WTC11 (cell line): ENCODE measurements at regions not wholly inside any gene's neighbourhood (a gene's known extent, or its start where the extent isn't known, plus 50 kb on each side); places are given as distances from the start of the nearest gene placed in this dataset.

Source experiments
- ATAC-seq: fragments of 200-7000 bp; cut with Tn5 transposase; 2 replicates; pipeline ENCODE4 v1.10.0; 2021; ENCODE audit warnings: mild to moderate bottlenecking, moderate library complexity
- CTCF ChIA-PET: fragments of 300-600 bp; sonication (Branson Sonifier 250); formaldehyde crosslinking; loops from one replicate; lab custom pipeline; 2021; ENCODE audit warnings: antibody characterized with exemption; lab: Charles Lee
- POLR2A ChIA-PET: fragments of 350-600 bp; sonication (Branson Sonifier 250); formaldehyde crosslinking; loops from one replicate; lab custom pipeline; 2021; ENCODE audit warnings: antibody characterized with exemption; lab: Charles Lee
- DNase-seq: peaks from one replicate; pipeline ENCODE4 v3.0.0; 2021; ENCODE audit warnings: low spot score
- H3K27ac Mint-ChIP-seq: 2 replicates; pipeline ENCODE4 v1.8.0; 2021; ENCODE audit warnings: mixed read lengths
- H3K27me3 Mint-ChIP-seq: 2 replicates; pipeline ENCODE4 v1.8.0; 2021; ENCODE audit warnings: low read depth, mild to moderate bottlenecking, moderate library complexity, mixed read lengths
- H3K36me3 Mint-ChIP-seq: 2 replicates; pipeline ENCODE4 v1.8.0; 2021; ENCODE audit warnings: mixed read lengths
- H3K4me1 Mint-ChIP-seq: 2 replicates; pipeline ENCODE4 v1.8.0; 2022; ENCODE audit warnings: mixed read lengths
- H3K4me3 Mint-ChIP-seq: 2 replicates; pipeline ENCODE4 v1.8.0; 2021; ENCODE audit warnings: mild to moderate bottlenecking, moderate library complexity, mixed read lengths
- H3K9me3 Mint-ChIP-seq: 2 replicates; pipeline ENCODE4 v1.8.0; 2021; ENCODE audit warnings: mixed read lengths
- AFF4 ChIP-seq: sonication (generic); formaldehyde crosslinking; IDR thresholded peaks from 2 replicates; pipeline ENCODE4 v1.8.1; 2023; ENCODE audit warnings: mild to moderate bottlenecking, missing genetic modification reagents, borderline replicate concordance
- CREM ChIP-seq: sonication (generic); formaldehyde crosslinking; IDR thresholded peaks from 2 replicates; pipeline ENCODE4 v1.8.1; 2022; ENCODE audit warnings: mild to moderate bottlenecking, missing genetic modification reagents, moderate library complexity
- E2F4 ChIP-seq: sonication (generic); formaldehyde crosslinking; IDR thresholded peaks from 2 replicates; pipeline ENCODE4 v1.8.1; 2022; ENCODE audit warnings: low read depth, mild to moderate bottlenecking, moderate library complexity, missing genetic modification reagents, borderline replicate concordance
- ELF4 ChIP-seq: sonication (generic); formaldehyde crosslinking; IDR thresholded peaks from 2 replicates; pipeline ENCODE4 v1.8.1; 2022; ENCODE audit warnings: low read depth, mild to moderate bottlenecking, moderate library complexity, missing genetic modification reagents
- FOXP1 ChIP-seq: sonication (generic); formaldehyde crosslinking; IDR thresholded peaks from 2 replicates; pipeline ENCODE4 v1.8.0; 2022; ENCODE audit warnings: missing genetic modification reagents, mild to moderate bottlenecking, moderate library complexity, borderline replicate concordance
- GRHL2 ChIP-seq: fragments of 250-450 bp; sonication (Bioruptor Pico); IDR thresholded peaks from 2 replicates; pipeline ENCODE4 v1.8.0; 2022; ENCODE audit warnings: mild to moderate bottlenecking, moderate library complexity; ENCODE audit not compliant: insufficient replicate concordance, severe bottlenecking
- HMGA2 ChIP-seq: fragments of 250-450 bp; sonication (Bioruptor Pico); IDR thresholded peaks from 2 replicates; pipeline ENCODE4 v1.4.0; 2021; ENCODE audit warnings: mild to moderate bottlenecking, moderate library complexity
- HMGXB4 ChIP-seq: sonication (generic); formaldehyde crosslinking; IDR thresholded peaks from 2 replicates; pipeline ENCODE4 v1.8.1; 2023; ENCODE audit warnings: mild to moderate bottlenecking, moderate library complexity, missing genetic modification reagents
- IRF2 ChIP-seq: sonication (generic); formaldehyde crosslinking; IDR thresholded peaks from 2 replicates; pipeline ENCODE4 v1.8.0; 2022; ENCODE audit warnings: low read depth, missing genetic modification reagents, borderline replicate concordance
- MAX ChIP-seq: sonication (generic); formaldehyde crosslinking; IDR thresholded peaks from 2 replicates; pipeline ENCODE4 v1.8.0; 2022; ENCODE audit warnings: mild to moderate bottlenecking, missing genetic modification reagents
- NFATC4 ChIP-seq: fragments of 250-450 bp; sonication (Bioruptor Pico); IDR thresholded peaks from 2 replicates; pipeline ENCODE4 v1.9.0; 2021; ENCODE audit warnings: mild to moderate bottlenecking
- SMAD3 ChIP-seq: sonication (generic); formaldehyde crosslinking; IDR thresholded peaks from 2 replicates; pipeline ENCODE4 v1.8.0; 2022; ENCODE audit warnings: missing genetic modification reagents, mild to moderate bottlenecking, borderline replicate concordance
- SP1 ChIP-seq: sonication (generic); formaldehyde crosslinking; conservative IDR thresholded peaks from 2 replicates; pipeline ENCODE4 v1.8.1; 2022; ENCODE audit warnings: missing genetic modification reagents
- USF1 ChIP-seq: sonication (generic); formaldehyde crosslinking; IDR thresholded peaks from 2 replicates; pipeline ENCODE4 v1.8.0; 2022; ENCODE audit warnings: mild to moderate bottlenecking, missing genetic modification reagents
- USF2 ChIP-seq: sonication (generic); formaldehyde crosslinking; IDR thresholded peaks from 2 replicates; pipeline ENCODE4 v1.8.1; 2023; ENCODE audit warnings: mild to moderate bottlenecking, missing genetic modification reagents, moderate library complexity
- ZBTB21 ChIP-seq: sonication (generic); formaldehyde crosslinking; IDR thresholded peaks from 2 replicates; pipeline ENCODE4 v1.8.1; 2023; ENCODE audit warnings: mild to moderate bottlenecking, missing genetic modification reagents, borderline replicate concordance
- ZNF138 ChIP-seq: sonication (generic); formaldehyde crosslinking; conservative IDR thresholded peaks from 2 replicates; pipeline ENCODE4 v1.8.1; 2022; ENCODE audit warnings: mild to moderate bottlenecking, moderate library complexity, missing genetic modification reagents
- ZNF281 ChIP-seq: sonication (generic); formaldehyde crosslinking; IDR thresholded peaks from 2 replicates; pipeline ENCODE4 v1.8.0; 2023; ENCODE audit warnings: mild to moderate bottlenecking, missing genetic modification reagents
- ZNF425 ChIP-seq: fragments of 250-450 bp; sonication (Bioruptor Pico); conservative IDR thresholded peaks from 2 replicates; pipeline ENCODE4 v1.9.0; 2021; ENCODE audit warnings: mild to moderate bottlenecking

GRCh38 chr1:34372891-34373290, 196.2 kb downstream of the C1orf94 start:
- POLR2A ChIA-PET, result interaction anchor here (0.5 to 0.7 kb wide), 2 partner anchors 55 to 62 kb away, joined by 3 read pairs; no protein-coding TSS in a partner anchor
- no peak overlapping the region for H3K27ac Mint-ChIP-seq
- peaks cover 28% of the 10 kb centered on the region for H3K27me3 Mint-ChIP-seq
- no peak overlapping the region for H3K4me3 Mint-ChIP-seq
- peaks cover 4% of the 10 kb centered on the region; the same call in 1 of the 2 replicates for H3K36me3 Mint-ChIP-seq
- TF ChIP-seq ELF4 (no peak), ZNF138 (CRISPR knock-in tag) (no peak), HMGA2 (no peak), AFF4 (no peak), NFATC4 (CRISPR knock-in tag) (no peak), IRF2 (no peak), FOXP1 (CRISPR knock-in tag) (no peak), HMGXB4 (CRISPR knock-in tag) (no peak), CREM (CRISPR knock-in tag) (no peak), ZNF281 (CRISPR knock-in tag) (no peak), USF1 (no peak), GRHL2 (CRISPR knock-in tag) (no peak), MAX (CRISPR knock-in tag) (no peak)
- CTCF ChIA-PET, result interaction anchor here (1.0 to 1.2 kb wide), 2 partner anchors 47 to 359 kb away, joined by 3 read pairs; no protein-coding TSS in a partner anchor
- H3K9me3 Mint-ChIP-seq, result peaks cover 8% of the 10 kb centered on the region
- DNase-seq (no peak), ATAC-seq (no peak)
- H3K4me1 Mint-ChIP-seq, result no peaks in the 10 kb centered on the region

GRCh38 chr1:34373912-34374311, 197.2 kb downstream of the C1orf94 start:
- ATAC-seq (no peak), DNase-seq (no peak)
- no peak overlapping the region for H3K27ac Mint-ChIP-seq
- H3K9me3 Mint-ChIP-seq, result peaks cover 10% of the 10 kb centered on the region
- H3K27me3 Mint-ChIP-seq, result peaks cover 34% of the 10 kb centered on the region
- CTCF ChIA-PET, result no interaction called here
- H3K4me1 Mint-ChIP-seq, result peaks cover 2% of the 10 kb centered on the region; the same call in 1 of the 2 replicates
- no peak for TF ChIP-seq E2F4 (CRISPR knock-in tag)
- no peak for TF ChIP-seq USF2
- no peak for TF ChIP-seq ZNF425 (CRISPR knock-in tag)
- no peak for TF ChIP-seq SMAD3 (CRISPR knock-in tag)
- no peak for TF ChIP-seq ZBTB21
- no peak for TF ChIP-seq SP1
- TF ChIP-seq, all 79 proteins: peak for 0
- Mint-ChIP-seq H3K36me3 (peaks cover 5% of the 10 kb centered on the region; the same call in 1 of the 2 replicates), H3K4me3 (no peak overlapping the region)
- POLR2A ChIA-PET, result no interaction called here
